ENCODE measurements at regions not wholly inside any gene's neighbourhood (a gene's known extent, or its start where the extent isn't known, plus 50 kb on each side); places are given as distances from the start of the nearest gene placed in this dataset.
"Not testable (repeated sequence)": the region's sequence is repeated elsewhere in the genome, so short reads cannot be mapped to it uniquely, and the experiment has no call there.

- DNase-seq (ENCODE audit: low read depth), result no peak
Measured at GRCh38 chrX:122076241-122076640, 1028.8 kb downstream of the GLUD2 start.

GRCh38 chrX:122078079-122078478 is 1030.7 kb downstream of the GLUD2 start:
- DNase-seq (ENCODE audit: low read depth), result no peak

GRCh38 chrX:122087341-122087740 is 1039.9 kb downstream of the GLUD2 start:
- DNase-seq (ENCODE audit: low read depth), result no peak

GRCh38 chrX:122091571-122091970 is 1044.2 kb downstream of the GLUD2 start:
- no peak for DNase-seq (ENCODE audit: low read depth)

- DNase-seq (ENCODE audit: low read depth), result no peak
Measured at GRCh38 chrX:122092360-122092759, 1045.0 kb downstream of the GLUD2 start.

- no peak for DNase-seq (ENCODE audit: low read depth)
Measured at GRCh38 chrX:122092978-122093377, 1045.6 kb downstream of the GLUD2 start.

GRCh38 chrX:122094611-122095010 is 1047.2 kb downstream of the GLUD2 start:
- no peak for DNase-seq (ENCODE audit: low read depth)

- no peak for DNase-seq (ENCODE audit: low read depth)
Measured at GRCh38 chrX:122113376-122113775, 1066.0 kb downstream of the GLUD2 start.

- no peak for DNase-seq (ENCODE audit: low read depth)
Measured at GRCh38 chrX:122113896-122114295, 1066.5 kb downstream of the GLUD2 start.

- no peak for DNase-seq (ENCODE audit: low read depth)
Measured at GRCh38 chrX:122115604-122116003, 1068.2 kb downstream of the GLUD2 start.

GRCh38 chrX:122119361-122119760 is 1064.7 kb upstream of the GRIA3 start:
- no peak for DNase-seq (ENCODE audit: low read depth)

- no peak for DNase-seq (ENCODE audit: low read depth)
Measured at GRCh38 chrX:122122274-122122673, 1061.8 kb upstream of the GRIA3 start.

- DNase-seq (ENCODE audit: low read depth), result no peak
Measured at GRCh38 chrX:122133478-122133877, 1050.6 kb upstream of the GRIA3 start.

GRCh38 chrX:122134291-122134690 is 1049.8 kb upstream of the GRIA3 start:
- no peak for DNase-seq (ENCODE audit: low read depth)

GRCh38 chrX:122135070-122135469 is 1049.0 kb upstream of the GRIA3 start:
- no peak for DNase-seq (ENCODE audit: low read depth)

GRCh38 chrX:122140219-122140618 is 1043.9 kb upstream of the GRIA3 start:
- not testable (repeated sequence) for DNase-seq (ENCODE audit: low read depth)

GRCh38 chrX:122154019-122154418 is 1030.1 kb upstream of the GRIA3 start:
- no peak for DNase-seq (ENCODE audit: low read depth)

GRCh38 chrX:122168241-122168640 is 1015.8 kb upstream of the GRIA3 start:
- no peak for DNase-seq (ENCODE audit: low read depth)

- DNase-seq (ENCODE audit: low read depth), result no peak
Measured at GRCh38 chrX:122184791-122185190, 999.3 kb upstream of the GRIA3 start.

- DNase-seq (ENCODE audit: low read depth), result no peak
Measured at GRCh38 chrX:122187069-122187713, 996.9 kb upstream of the GRIA3 start.

GRCh38 chrX:122188751-122189150 is 995.3 kb upstream of the GRIA3 start:
- DNase-seq (ENCODE audit: low read depth), result no peak

GRCh38 chrX:122196343-122196742 is 987.7 kb upstream of the GRIA3 start:
- no peak for DNase-seq (ENCODE audit: low read depth)

GRCh38 chrX:122203399-122203798 is 980.7 kb upstream of the GRIA3 start:
- DNase-seq (ENCODE audit: low read depth), result no peak

- no peak for DNase-seq (ENCODE audit: low read depth)
Measured at GRCh38 chrX:122218666-122219065, 965.4 kb upstream of the GRIA3 start.
